ENCODE measurements at regions not wholly inside any gene's neighbourhood (a gene's known extent, or its start where the extent isn't known, plus 50 kb on each side); places are given as distances from the start of the nearest gene placed in this dataset.

- no peak for DNase-seq
- peaks cover 0 to 6% of the 10 kb centered on the region in 2 donors for H3K9me3 ChIP-seq
- no peak for TF ChIP-seq CTCF (IDR thresholded peaks at IDR 0.05)
- no peaks in the 10 kb centered on the region for H3K27me3 ChIP-seq
- H3K4me3 ChIP-seq: no peak overlapping the region
- H3K36me3 ChIP-seq: no peaks in the 10 kb centered on the region
- H3K27ac ChIP-seq: no peak overlapping the region
- H3K4me1 ChIP-seq: no peaks in the 10 kb centered on the region
- no peak for ATAC-seq
- intact Hi-C loops (cut with DNase I): no loop called here
These were observed 254.2 kb downstream of the NAF1 start for GRCh38 chr4:162912482-162912881.

- Histone ChIP-seq H3K9me3 (peaks cover 0 to 8% of the 10 kb centered on the region in 2 donors), H3K27me3 (no peaks in the 10 kb centered on the region), H3K4me3 (no peak overlapping the region), H3K27ac (no peak overlapping the region), H3K4me1 (no peaks in the 10 kb centered on the region), H3K36me3 (no peaks in the 10 kb centered on the region)
- intact Hi-C loops (cut with DNase I): no loop called here
- DNase-seq (no peak), ATAC-seq (no peak)
- TF ChIP-seq CTCF (IDR thresholded peaks at IDR 0.05): no peak
These were observed 255.3 kb downstream of the NAF1 start for GRCh38 chr4:162911349-162911748.

GRCh38 chr4:162909952-162910351, 256.7 kb downstream of the NAF1 start:
- ATAC-seq: no peak
- H3K4me3 ChIP-seq: no peak overlapping the region
- no peak for DNase-seq
- peaks cover 0 to 11% of the 10 kb centered on the region in 2 donors for H3K9me3 ChIP-seq
- H3K36me3 ChIP-seq: no peaks in the 10 kb centered on the region
- TF ChIP-seq CTCF (IDR thresholded peaks at IDR 0.05): no peak
- no peak overlapping the region for H3K27ac ChIP-seq
- H3K4me1 ChIP-seq: no peaks in the 10 kb centered on the region
- no peaks in the 10 kb centered on the region for H3K27me3 ChIP-seq
- intact Hi-C loops (cut with DNase I): no loop called here

- intact Hi-C loops (cut with DNase I): no loop called here
- H3K9me3 ChIP-seq: peaks cover 0 to 2% of the 10 kb centered on the region in 2 donors
- H3K27ac ChIP-seq: no peak overlapping the region
- ATAC-seq (no peak), DNase-seq (no peak)
- no peaks in the 10 kb centered on the region for H3K4me1 ChIP-seq
- H3K27me3 ChIP-seq: no peaks in the 10 kb centered on the region
- H3K36me3 ChIP-seq: no peaks in the 10 kb centered on the region
- TF ChIP-seq CTCF (IDR thresholded peaks at IDR 0.05): no peak
- H3K4me3 ChIP-seq: no peak overlapping the region
These were observed 272.3 kb downstream of the NAF1 start for GRCh38 chr4:162894387-162894786.

- ATAC-seq: no peak
- Histone ChIP-seq H3K27me3 (no peaks in the 10 kb centered on the region), H3K4me3 (no peak overlapping the region), H3K9me3 (no peaks in the 10 kb centered on the region), H3K4me1 (no peaks in the 10 kb centered on the region), H3K36me3 (no peaks in the 10 kb centered on the region), H3K27ac (no peak overlapping the region)
- no peak for DNase-seq
- intact Hi-C loops (cut with DNase I): no loop called here
- TF ChIP-seq CTCF (IDR thresholded peaks at IDR 0.05): no peak
These were observed 274.6 kb downstream of the NAF1 start for GRCh38 chr4:162891788-162892707.

Data from left lung (tissue), 4 donors.